Upper lobe of left lung (tissue), 4 donors: ENCODE measurements at regions not wholly inside any gene's neighbourhood (a gene's known extent, or its start where the extent isn't known, plus 50 kb on each side); places are given as distances from the start of the nearest gene placed in this dataset.

Experiments used
- EP300 ChIP-seq, 4 donors: sonication (generic); formaldehyde crosslinking; IDR thresholded peaks; one replicate each; pipeline ENCODE4 v1.5.1; 2017; ENCODE audit warnings: antibody characterized with exemption in 4 of 4, control low read depth in 2 of 4
- POLR2A ChIP-seq, 4 donors: fragments of 450-650 bp; IDR thresholded peaks; one replicate each; pipeline ENCODE4 v1.5.1; 2016 to 2017; ENCODE audit warnings: antibody characterized with exemption in 4 of 4, mild to moderate bottlenecking in 2 of 4

- TF ChIP-seq EP300 (IDR thresholded peaks at IDR 0.05) (no peak), POLR2A (IDR thresholded peaks at IDR 0.05) (no peak)
Measured at GRCh38 chr21:16514316-16514715, 784.5 kb downstream of the USP25 start.
